OCI-LY7 (cell line): ENCODE measurements at regions not wholly inside any gene's neighbourhood (a gene's known extent, or its start where the extent isn't known, plus 50 kb on each side); places are given as distances from the start of the nearest gene placed in this dataset.

ENCODE experiments used
- BruUV-seq: library from RNA; stranded (reverse); fragments of 400-500 nt; replicated peaks from 2 replicates; lab custom pipeline; 2021; lab: Mats Ljungman, UMichigan
- CTCF ChIA-PET: fragments of 300-600 bp; sonication (Branson Sonifier 250); formaldehyde crosslinking; loops from one replicate; lab custom pipeline; 2022; ENCODE audit warnings: antibody characterized with exemption; ENCODE audit not compliant: unreplicated experiment; lab: Charles Lee
- POLR2A ChIA-PET: fragments of 300-600 bp; sonication (Branson Sonifier 250); formaldehyde crosslinking; loops from one replicate; lab custom pipeline; 2022; ENCODE audit warnings: antibody characterized with exemption; lab: Charles Lee
- DNase-seq: peaks from one replicate; pipeline ENCODE4 v3.0.0-alpha.2; 2015; ENCODE audit warnings: low spot score
- H2AFZ ChIP-seq: fragments of 200-600 bp; sonication (generic), shearing (Covaris generic); 2 replicates; pipeline ENCODE4 v1.6.1; 2014; ENCODE audit warnings: mild to moderate bottlenecking, antibody characterized with exemption, low read length, moderate library complexity
- H3K27ac ChIP-seq: fragments of 200-600 bp; sonication (generic); 2 replicates; pipeline ENCODE4 v1.5.1; 2014; ENCODE audit warnings: mixed run types, low read depth, mild to moderate bottlenecking, moderate library complexity, low read length, inconsistent platforms; ENCODE audit not compliant: poor library complexity, severe bottlenecking
- H3K36me3 ChIP-seq: fragments of 200-600 bp; sonication (generic); 2 replicates; pipeline ENCODE4 v1.6.1; 2014; ENCODE audit warnings: mild to moderate bottlenecking, antibody characterized with exemption, low read length, moderate library complexity, mixed read lengths; ENCODE audit not compliant: insufficient read depth
- H3K4me1 ChIP-seq: fragments of 200-600 bp; sonication (generic); 2 replicates; pipeline ENCODE4 v1.5.1; 2014; ENCODE audit warnings: mild to moderate bottlenecking, low read length; ENCODE audit not compliant: insufficient read depth, poor library complexity, severe bottlenecking
- H3K4me2 ChIP-seq: fragments of 200-600 bp; sonication (generic); 2 replicates; pipeline ENCODE4 v1.6.1; 2014; ENCODE audit warnings: mild to moderate bottlenecking, low read length
- H3K4me3 ChIP-seq: fragments of 200-600 bp; sonication (generic); 2 replicates; pipeline ENCODE4 v1.5.1; 2014; ENCODE audit warnings: mild to moderate bottlenecking, low read depth, low read length; ENCODE audit not compliant: poor library complexity, severe bottlenecking
- H3K79me2 ChIP-seq: fragments of 200-600 bp; sonication (generic); 2 replicates; pipeline ENCODE4 v1.6.1; 2016; ENCODE audit warnings: low read depth, mild to moderate bottlenecking, low read length, moderate library complexity, mixed read lengths; ENCODE audit not compliant: insufficient read depth
- H3K9me2 ChIP-seq: fragments of 200-600 bp; sonication (generic); 2 replicates; pipeline ENCODE4 v1.6.1; 2016; ENCODE audit warnings: mild to moderate bottlenecking, low read length, mixed read lengths; ENCODE audit not compliant: insufficient read depth
- H3K9me3 ChIP-seq: fragments of 200-600 bp; sonication (generic); 2 replicates; pipeline ENCODE4 v1.6.1; 2014; ENCODE audit warnings: mild to moderate bottlenecking, mixed run types, low read length, mixed read lengths
- H4K20me1 ChIP-seq: fragments of 200-600 bp; sonication (generic); 2 replicates; pipeline ENCODE4 v1.6.1; 2014; ENCODE audit warnings: mild to moderate bottlenecking, antibody characterized with exemption, low read length, moderate library complexity, mixed read lengths; ENCODE audit not compliant: insufficient read depth
- EZH2phosphoT487 ChIP-seq: fragments of 200-600 bp; sonication (generic); IDR thresholded peaks from 2 replicates; pipeline ENCODE4 v1.6.1; 2018; ENCODE audit warnings: low read depth, borderline replicate concordance, mild to moderate bottlenecking, mixed run types, antibody characterized with exemption, low read length, moderate library complexity, mixed read lengths
- intact Hi-C: fragments of 100-400 bp; cut with micrococcal nuclease; formaldehyde crosslinking; loops from one replicate; pipeline ENCODE4 v1.10.0; 2022; ENCODE audit not compliant: unreplicated experiment
- TF ChIP-seq, protein P1 (sequence below): fragments of 200-600 bp; sonication (generic); conservative IDR thresholded peaks from 2 replicates; pipeline ENCODE4 v1.5.1; 2014; ENCODE audit warnings: mild to moderate bottlenecking, antibody characterized with exemption, low read length, moderate library complexity, mixed read lengths

DNA sequence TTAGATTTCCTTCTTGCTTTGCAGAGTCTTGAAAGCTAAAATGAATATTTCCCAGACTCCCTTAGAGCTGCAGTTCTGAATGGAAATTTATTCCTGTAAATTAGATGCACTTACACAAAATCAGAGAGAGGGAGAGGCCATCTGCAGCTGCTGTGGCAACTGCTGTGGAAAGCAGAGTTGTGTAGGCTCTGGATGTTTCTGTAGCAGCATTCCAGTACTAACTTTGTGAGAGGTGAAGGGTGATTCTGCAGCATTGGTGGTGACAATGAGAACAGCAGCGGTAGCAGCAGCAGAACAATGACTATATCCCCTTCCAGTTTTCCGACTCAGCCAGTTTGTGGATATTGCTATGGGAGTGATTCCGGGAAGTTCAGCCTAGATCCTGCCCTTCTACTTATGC lies 433.0 kb upstream of the REG3G start:
- Histone ChIP-seq H3K4me1 (no peaks in the 10 kb centered on the region), H3K27ac (no peak overlapping the region), H4K20me1 (no peaks in the 10 kb centered on the region), H3K4me2 (no peak overlapping the region), H2AFZ (no peak overlapping the region), H3K79me2 (no peaks in the 10 kb centered on the region), H3K4me3 (no peak overlapping the region), H3K9me2 (no peaks in the 10 kb centered on the region), H3K9me3 (no peaks in the 10 kb centered on the region), H3K36me3 (no peaks in the 10 kb centered on the region)
- no TSS peak for BruUV-seq
- TF ChIP-seq, protein P1, sequence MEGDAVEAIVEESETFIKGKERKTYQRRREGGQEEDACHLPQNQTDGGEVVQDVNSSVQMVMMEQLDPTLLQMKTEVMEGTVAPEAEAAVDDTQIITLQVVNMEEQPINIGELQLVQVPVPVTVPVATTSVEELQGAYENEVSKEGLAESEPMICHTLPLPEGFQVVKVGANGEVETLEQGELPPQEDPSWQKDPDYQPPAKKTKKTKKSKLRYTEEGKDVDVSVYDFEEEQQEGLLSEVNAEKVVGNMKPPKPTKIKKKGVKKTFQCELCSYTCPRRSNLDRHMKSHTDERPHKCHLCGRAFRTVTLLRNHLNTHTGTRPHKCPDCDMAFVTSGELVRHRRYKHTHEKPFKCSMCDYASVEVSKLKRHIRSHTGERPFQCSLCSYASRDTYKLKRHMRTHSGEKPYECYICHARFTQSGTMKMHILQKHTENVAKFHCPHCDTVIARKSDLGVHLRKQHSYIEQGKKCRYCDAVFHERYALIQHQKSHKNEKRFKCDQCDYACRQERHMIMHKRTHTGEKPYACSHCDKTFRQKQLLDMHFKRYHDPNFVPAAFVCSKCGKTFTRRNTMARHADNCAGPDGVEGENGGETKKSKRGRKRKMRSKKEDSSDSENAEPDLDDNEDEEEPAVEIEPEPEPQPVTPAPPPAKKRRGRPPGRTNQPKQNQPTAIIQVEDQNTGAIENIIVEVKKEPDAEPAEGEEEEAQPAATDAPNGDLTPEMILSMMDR: no peak
- no peak for TF ChIP-seq EZH2phosphoT487
- DNase-seq: no peak
- intact Hi-C loops: no loop called here
- POLR2A ChIA-PET: no interaction called here
- CTCF ChIA-PET: no interaction called here

DNA sequence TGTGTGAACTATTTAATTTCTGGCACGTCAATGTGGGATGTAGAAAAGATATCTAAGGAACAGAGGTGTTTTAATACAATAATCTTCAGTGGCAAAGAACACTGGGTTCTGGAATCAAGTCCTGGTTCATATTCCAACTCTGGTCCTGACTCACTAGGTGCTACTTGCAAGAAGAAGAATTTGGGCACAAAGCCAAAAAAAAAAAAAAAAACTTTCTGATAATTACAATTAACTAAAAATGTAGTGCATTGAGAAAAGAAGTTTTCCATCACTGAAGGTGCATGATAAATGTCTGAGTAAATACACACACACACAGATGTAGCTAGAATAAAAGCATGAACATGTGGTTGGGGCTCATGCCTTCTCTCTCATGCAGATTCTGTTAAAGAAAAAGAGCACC lies 424.4 kb upstream of the REG3G start:
- Histone ChIP-seq H4K20me1 (no peaks in the 10 kb centered on the region), H3K4me3 (no peak overlapping the region), H2AFZ (no peak overlapping the region), H3K9me2 (no peaks in the 10 kb centered on the region), H3K79me2 (no peaks in the 10 kb centered on the region), H3K27ac (no peak overlapping the region), H3K36me3 (no peaks in the 10 kb centered on the region), H3K4me2 (no peak overlapping the region), H3K9me3 (no peaks in the 10 kb centered on the region), H3K4me1 (no peaks in the 10 kb centered on the region)
- CTCF ChIA-PET: no interaction called here
- DNase-seq: no peak
- POLR2A ChIA-PET: no interaction called here
- TF ChIP-seq EZH2phosphoT487: no peak
- intact Hi-C loops: no loop called here
- BruUV-seq: no TSS peak

DNA sequence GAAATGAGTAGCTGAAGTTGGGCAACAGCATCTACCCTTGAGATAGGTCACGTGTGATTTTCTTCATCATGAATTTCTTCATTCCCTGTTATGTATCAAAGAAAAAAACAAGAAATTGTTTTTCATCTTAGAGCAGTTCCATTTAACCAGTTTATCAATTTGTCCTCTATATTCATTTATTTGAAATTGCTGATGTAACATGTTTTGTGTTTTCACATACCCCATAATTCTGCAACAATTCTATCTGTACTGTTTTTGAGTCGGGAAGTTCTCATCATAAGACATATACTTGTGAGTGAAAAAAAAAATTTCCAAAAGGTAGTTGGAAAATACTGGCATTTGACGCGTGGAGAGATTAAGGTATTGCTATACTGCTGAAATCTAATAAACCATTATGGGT lies 422.6 kb upstream of the REG3G start:
- no peak overlapping the region for H2AFZ ChIP-seq
- H3K36me3 ChIP-seq: no peaks in the 10 kb centered on the region
- ChIA-PET CTCF (no interaction called here), POLR2A (interaction anchor here (0.7 to 0.9 kb wide), 2 partner anchors 15 to 21 kb away, joined by 3 read pairs; no protein-coding TSS in a partner anchor)
- no peaks in the 10 kb centered on the region for H4K20me1 ChIP-seq
- TF ChIP-seq EZH2phosphoT487: no peak
- TF ChIP-seq, protein P1: no peak
- no TSS peak for BruUV-seq
- H3K9me2 ChIP-seq: no peaks in the 10 kb centered on the region
- H3K27ac ChIP-seq: no peak overlapping the region
- no peaks in the 10 kb centered on the region for H3K4me1 ChIP-seq
- no peak overlapping the region for H3K4me2 ChIP-seq
- no peaks in the 10 kb centered on the region for H3K79me2 ChIP-seq
- no peaks in the 10 kb centered on the region for H3K9me3 ChIP-seq
- no peak overlapping the region for H3K4me3 ChIP-seq
- no peak for DNase-seq
- intact Hi-C loops: no loop called here
